ENCODE measurements at regions not wholly inside any gene's neighbourhood (a gene's known extent, or its start where the extent isn't known, plus 50 kb on each side); places are given as distances from the start of the nearest gene placed in this dataset.

DNA sequence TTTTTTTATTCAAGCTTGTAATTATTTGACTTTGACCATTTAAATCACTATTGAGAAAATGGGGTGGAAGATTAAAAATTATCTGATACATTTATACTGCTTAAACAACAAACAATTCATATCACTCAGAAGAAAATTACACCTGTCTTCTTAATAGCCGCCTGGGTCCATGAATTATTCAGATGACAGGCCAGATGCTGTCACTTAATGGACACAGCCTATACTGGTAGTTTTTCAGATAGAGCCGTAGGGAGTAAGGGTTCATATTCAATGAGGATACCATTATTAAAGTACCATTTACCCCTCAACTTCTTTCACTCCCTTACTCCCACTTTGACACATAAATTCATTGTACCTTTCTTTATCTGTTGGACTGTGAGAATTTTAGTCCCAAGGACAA lies 1193.4 kb upstream of the MAP3K7 start:
- H2AFZ ChIP-seq (ENCODE audit: low read depth, low read length), result no peak overlapping the region
- H3K9me2 ChIP-seq (ENCODE audit: insufficient read depth, low read length), result no peaks in the 10 kb centered on the region
- H3K79me2 ChIP-seq (replicated peaks; ENCODE audit: insufficient read depth, low read length), result no peaks in the 10 kb centered on the region
- H3F3A ChIP-seq (ENCODE audit: insufficient read depth, low read length, poor library complexity, severe bottlenecking), result no peaks in the 10 kb centered on the region
- H3K4me3 ChIP-seq (ENCODE audit: low read length), result no peak overlapping the region
- no peaks in the 10 kb centered on the region for H3K36me3 ChIP-seq (ENCODE audit: insufficient read depth, low read length)
- H3K27ac ChIP-seq (ENCODE audit: low read length), result no peak overlapping the region
- no peaks in the 10 kb centered on the region for H4K20me1 ChIP-seq (ENCODE audit: insufficient read depth)
- no peak overlapping the region for H3K9ac ChIP-seq (ENCODE audit: low read length)
- H3K4me2 ChIP-seq (ENCODE audit: low read length), result no peak overlapping the region
- peaks cover 4% of the 10 kb centered on the region for H3K9me3 ChIP-seq (ENCODE audit: low read length)
- no peaks in the 10 kb centered on the region for H3K27me3 ChIP-seq (ENCODE audit: insufficient read depth, low read depth, low read length)
- peak; percentile 21 for TF ChIP-seq POLR2AphosphoS5 (IDR thresholded peaks at IDR 0.05)
- no peak for TF ChIP-seq TAF1 (IDR thresholded peaks at IDR 0.05; ENCODE audit: low read depth)

DNA sequence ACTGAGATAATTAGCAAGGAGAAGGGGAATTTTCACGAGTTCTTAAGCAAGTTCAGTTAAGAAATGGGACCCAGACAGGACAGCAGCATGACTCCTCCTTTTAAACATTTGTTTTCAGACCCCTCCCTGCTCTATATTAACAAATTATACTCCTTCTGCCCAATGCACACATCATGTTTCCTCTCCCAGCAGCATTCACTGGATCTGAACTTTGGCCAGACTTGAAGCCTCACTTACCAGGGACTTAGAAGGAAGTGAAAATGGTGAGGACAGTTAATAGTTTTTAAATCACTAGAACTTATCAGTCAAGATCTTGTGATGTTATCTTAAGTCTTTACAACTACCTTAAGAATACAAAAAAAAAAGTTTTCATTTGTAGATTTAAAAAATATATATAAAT lies 1174.7 kb upstream of the MAP3K7 start:
- no peaks in the 10 kb centered on the region for H3K27me3 ChIP-seq (ENCODE audit: insufficient read depth, low read depth, low read length)
- H2AFZ ChIP-seq (ENCODE audit: low read depth, low read length), result no peak overlapping the region
- no peak overlapping the region for H3K9ac ChIP-seq (ENCODE audit: low read length)
- H3K4me3 ChIP-seq (ENCODE audit: low read length), result no peak overlapping the region
- no peaks in the 10 kb centered on the region for H3F3A ChIP-seq (ENCODE audit: insufficient read depth, low read length, poor library complexity, severe bottlenecking)
- no peaks in the 10 kb centered on the region for H3K9me3 ChIP-seq (ENCODE audit: low read length)
- H3K4me2 ChIP-seq (ENCODE audit: low read length), result no peak overlapping the region
- H3K36me3 ChIP-seq (ENCODE audit: insufficient read depth, low read length), result no peaks in the 10 kb centered on the region
- no peaks in the 10 kb centered on the region for H4K20me1 ChIP-seq (ENCODE audit: insufficient read depth)
- H3K27ac ChIP-seq (ENCODE audit: low read length), result no peak overlapping the region
- no peaks in the 10 kb centered on the region for H3K9me2 ChIP-seq (ENCODE audit: insufficient read depth, low read length)
- H3K79me2 ChIP-seq (replicated peaks; ENCODE audit: insufficient read depth, low read length), result no peaks in the 10 kb centered on the region
- TF ChIP-seq EZH2 (IDR thresholded peaks at IDR 0.05; ENCODE audit: borderline replicate concordance, insufficient read depth, low read length, poor library complexity, severe bottlenecking), result no peak
- TF ChIP-seq, protein P1, sequence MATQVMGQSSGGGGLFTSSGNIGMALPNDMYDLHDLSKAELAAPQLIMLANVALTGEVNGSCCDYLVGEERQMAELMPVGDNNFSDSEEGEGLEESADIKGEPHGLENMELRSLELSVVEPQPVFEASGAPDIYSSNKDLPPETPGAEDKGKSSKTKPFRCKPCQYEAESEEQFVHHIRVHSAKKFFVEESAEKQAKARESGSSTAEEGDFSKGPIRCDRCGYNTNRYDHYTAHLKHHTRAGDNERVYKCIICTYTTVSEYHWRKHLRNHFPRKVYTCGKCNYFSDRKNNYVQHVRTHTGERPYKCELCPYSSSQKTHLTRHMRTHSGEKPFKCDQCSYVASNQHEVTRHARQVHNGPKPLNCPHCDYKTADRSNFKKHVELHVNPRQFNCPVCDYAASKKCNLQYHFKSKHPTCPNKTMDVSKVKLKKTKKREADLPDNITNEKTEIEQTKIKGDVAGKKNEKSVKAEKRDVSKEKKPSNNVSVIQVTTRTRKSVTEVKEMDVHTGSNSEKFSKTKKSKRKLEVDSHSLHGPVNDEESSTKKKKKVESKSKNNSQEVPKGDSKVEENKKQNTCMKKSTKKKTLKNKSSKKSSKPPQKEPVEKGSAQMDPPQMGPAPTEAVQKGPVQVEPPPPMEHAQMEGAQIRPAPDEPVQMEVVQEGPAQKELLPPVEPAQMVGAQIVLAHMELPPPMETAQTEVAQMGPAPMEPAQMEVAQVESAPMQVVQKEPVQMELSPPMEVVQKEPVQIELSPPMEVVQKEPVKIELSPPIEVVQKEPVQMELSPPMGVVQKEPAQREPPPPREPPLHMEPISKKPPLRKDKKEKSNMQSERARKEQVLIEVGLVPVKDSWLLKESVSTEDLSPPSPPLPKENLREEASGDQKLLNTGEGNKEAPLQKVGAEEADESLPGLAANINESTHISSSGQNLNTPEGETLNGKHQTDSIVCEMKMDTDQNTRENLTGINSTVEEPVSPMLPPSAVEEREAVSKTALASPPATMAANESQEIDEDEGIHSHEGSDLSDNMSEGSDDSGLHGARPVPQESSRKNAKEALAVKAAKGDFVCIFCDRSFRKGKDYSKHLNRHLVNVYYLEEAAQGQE (IDR thresholded peaks at IDR 0.05; ENCODE audit: borderline replicate concordance), result no peak
- TF ChIP-seq, protein P2, sequence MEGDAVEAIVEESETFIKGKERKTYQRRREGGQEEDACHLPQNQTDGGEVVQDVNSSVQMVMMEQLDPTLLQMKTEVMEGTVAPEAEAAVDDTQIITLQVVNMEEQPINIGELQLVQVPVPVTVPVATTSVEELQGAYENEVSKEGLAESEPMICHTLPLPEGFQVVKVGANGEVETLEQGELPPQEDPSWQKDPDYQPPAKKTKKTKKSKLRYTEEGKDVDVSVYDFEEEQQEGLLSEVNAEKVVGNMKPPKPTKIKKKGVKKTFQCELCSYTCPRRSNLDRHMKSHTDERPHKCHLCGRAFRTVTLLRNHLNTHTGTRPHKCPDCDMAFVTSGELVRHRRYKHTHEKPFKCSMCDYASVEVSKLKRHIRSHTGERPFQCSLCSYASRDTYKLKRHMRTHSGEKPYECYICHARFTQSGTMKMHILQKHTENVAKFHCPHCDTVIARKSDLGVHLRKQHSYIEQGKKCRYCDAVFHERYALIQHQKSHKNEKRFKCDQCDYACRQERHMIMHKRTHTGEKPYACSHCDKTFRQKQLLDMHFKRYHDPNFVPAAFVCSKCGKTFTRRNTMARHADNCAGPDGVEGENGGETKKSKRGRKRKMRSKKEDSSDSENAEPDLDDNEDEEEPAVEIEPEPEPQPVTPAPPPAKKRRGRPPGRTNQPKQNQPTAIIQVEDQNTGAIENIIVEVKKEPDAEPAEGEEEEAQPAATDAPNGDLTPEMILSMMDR (IDR thresholded peaks at IDR 0.05; ENCODE audit: poor library complexity, severe bottlenecking), result no peak
- no peak for TF ChIP-seq POLR2AphosphoS5 (IDR thresholded peaks at IDR 0.05)
- TF ChIP-seq SMC3 (conservative IDR thresholded peaks at IDR 0.05; ENCODE audit: poor library complexity), result no peak
- TF ChIP-seq TAF1 (IDR thresholded peaks at IDR 0.05; ENCODE audit: low read depth), result no peak
- TF ChIP-seq MXI1 (conservative IDR thresholded peaks at IDR 0.05; ENCODE audit: poor library complexity, severe bottlenecking), result no peak
- TF ChIP-seq RAD21 (conservative IDR thresholded peaks at IDR 0.05), result no peak
- no peak for TF ChIP-seq EP300 (conservative IDR thresholded peaks at IDR 0.05; ENCODE audit: poor library complexity, severe bottlenecking)

DNA sequence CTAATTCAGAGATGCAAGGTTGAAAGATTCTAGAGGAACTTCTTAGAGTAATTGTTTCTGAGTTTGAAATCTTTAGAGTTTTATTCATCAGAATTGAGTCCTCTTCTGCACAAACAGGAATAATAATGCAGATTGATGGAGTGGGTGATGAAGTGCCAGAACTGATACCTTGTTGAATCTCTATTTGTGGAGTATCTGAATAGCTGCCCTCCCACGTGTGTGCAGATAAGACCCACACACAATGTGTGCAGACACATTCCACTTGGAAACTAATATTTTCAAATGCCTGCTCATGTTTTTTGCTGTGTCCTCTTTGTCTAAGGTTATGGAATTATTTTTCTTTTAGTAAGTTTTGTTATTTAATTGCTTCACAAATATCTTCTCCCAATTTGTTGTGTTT lies 1167.8 kb upstream of the MAP3K7 start:
- H3F3A ChIP-seq (ENCODE audit: insufficient read depth, low read length, poor library complexity, severe bottlenecking), result no peaks in the 10 kb centered on the region
- no peak overlapping the region for H3K9ac ChIP-seq (ENCODE audit: low read length)
- no peak overlapping the region for H3K27ac ChIP-seq (ENCODE audit: low read length)
- no peak overlapping the region for H3K4me2 ChIP-seq (ENCODE audit: low read length)
- no peak overlapping the region for H2AFZ ChIP-seq (ENCODE audit: low read depth, low read length)
- H3K27me3 ChIP-seq (ENCODE audit: insufficient read depth, low read depth, low read length), result no peaks in the 10 kb centered on the region
- no peaks in the 10 kb centered on the region for H3K36me3 ChIP-seq (ENCODE audit: insufficient read depth, low read length)
- H3K79me2 ChIP-seq (replicated peaks; ENCODE audit: insufficient read depth, low read length), result no peaks in the 10 kb centered on the region
- no peaks in the 10 kb centered on the region for H3K9me2 ChIP-seq (ENCODE audit: insufficient read depth, low read length)
- TF ChIP-seq, protein P2 (IDR thresholded peaks at IDR 0.05; ENCODE audit: poor library complexity, severe bottlenecking), result no peak
- no peak for TF ChIP-seq EP300 (conservative IDR thresholded peaks at IDR 0.05; ENCODE audit: poor library complexity, severe bottlenecking)
- no peak for TF ChIP-seq POLR2AphosphoS5 (IDR thresholded peaks at IDR 0.05)
- no peak for TF ChIP-seq SMC3 (conservative IDR thresholded peaks at IDR 0.05; ENCODE audit: poor library complexity)
- TF ChIP-seq MXI1 (conservative IDR thresholded peaks at IDR 0.05; ENCODE audit: poor library complexity, severe bottlenecking), result no peak
- TF ChIP-seq, protein P1 (IDR thresholded peaks at IDR 0.05; ENCODE audit: borderline replicate concordance), result no peak
- no peak for TF ChIP-seq RAD21 (conservative IDR thresholded peaks at IDR 0.05)
- no peak for TF ChIP-seq EZH2 (IDR thresholded peaks at IDR 0.05; ENCODE audit: borderline replicate concordance, insufficient read depth, low read length, poor library complexity, severe bottlenecking)
- no peak for TF ChIP-seq TAF1 (IDR thresholded peaks at IDR 0.05; ENCODE audit: low read depth)
- H4K20me1 ChIP-seq (ENCODE audit: insufficient read depth), result no peaks in the 10 kb centered on the region
- no peak overlapping the region for H3K4me3 ChIP-seq (ENCODE audit: low read length)
- no peaks in the 10 kb centered on the region for H3K9me3 ChIP-seq (ENCODE audit: low read length)
